CD4-positive, CD25-positive, alpha-beta regulatory T cell (primary cell): ENCODE measurements at regions not wholly inside any gene's neighbourhood (a gene's known extent, or its start where the extent isn't known, plus 50 kb on each side); places are given as distances from the start of the nearest gene placed in this dataset.
"Not testable (repeated sequence)": the region's sequence is repeated elsewhere in the genome, so short reads cannot be mapped to it uniquely, and the experiment has no call there.

Experiments used
- ATAC-seq, 2 donors: fragments of 150-1000 bp; cut with Tn5 transposase; one replicate each; pipeline ENCODE4 v1.10.0; 2021; ENCODE audit warnings: low read depth in 2 of 2, moderate number of reproducible peaks in 2 of 2, moderate library complexity in 1 of 2
- DNase-seq, 3 donors: peaks; one replicate each; pipeline versions ENCODE4 v3.0.0 to v3.0.0-alpha.2; 2012 to 2022; ENCODE audit warnings: mixed read lengths in 1 of 3
- H3K27ac ChIP-seq: one replicate; pipeline ENCODE4 v1.7.0; 2013; ENCODE audit warnings: mild to moderate bottlenecking, low read length; ENCODE audit not compliant: insufficient read depth, poor library complexity, severe bottlenecking
- H3K27me3 ChIP-seq: one replicate; pipeline ENCODE4 v1.7.0; 2013; ENCODE audit warnings: low read length; ENCODE audit not compliant: control insufficient read depth, insufficient read depth
- H3K36me3 ChIP-seq: one replicate; pipeline ENCODE4 v1.7.0; 2013; ENCODE audit warnings: mild to moderate bottlenecking, low read length, moderate library complexity; ENCODE audit not compliant: control insufficient read depth, insufficient read depth
- H3K4me1 ChIP-seq: 2 replicates; pipeline ENCODE4 v1.7.0; 2013; ENCODE audit warnings: mild to moderate bottlenecking, low read length; ENCODE audit not compliant: insufficient read depth, control insufficient read depth, poor library complexity, severe bottlenecking
- H3K4me3 ChIP-seq: one replicate; pipeline ENCODE4 v1.7.0; 2013; ENCODE audit warnings: low read depth, mild to moderate bottlenecking, low read length, moderate library complexity
- H3K9me3 ChIP-seq, 2 experiments: 1 replicate in 1 of 2; 2 replicates in 1 of 2; pipeline ENCODE4 v1.7.0; 2013; ENCODE audit warnings: low read length in 2 of 2, mild to moderate bottlenecking in 1 of 2, moderate library complexity in 1 of 2; ENCODE audit not compliant: control insufficient read depth in 2 of 2
- H3K27ac Mint-ChIP-seq, 3 donors: one replicate each; pipeline ENCODE4 v1.8.0; 2020 to 2022; ENCODE audit warnings: mild to moderate bottlenecking in 3 of 3, mixed read lengths in 3 of 3, moderate library complexity in 2 of 3
- H3K27me3 Mint-ChIP-seq: one replicate; pipeline ENCODE4 v1.8.0; 2022; ENCODE audit warnings: mild to moderate bottlenecking, mixed read lengths
- H3K36me3 Mint-ChIP-seq: one replicate; pipeline ENCODE4 v1.8.0; 2020; ENCODE audit warnings: mixed read lengths
- H3K4me1 Mint-ChIP-seq, 4 donors: one replicate each; pipeline ENCODE4 v1.8.0; 2020 to 2022; ENCODE audit warnings: mixed read lengths in 4 of 4, mild to moderate bottlenecking in 1 of 4
- H3K4me3 Mint-ChIP-seq, 4 donors: one replicate each; pipeline ENCODE4 v1.8.0; 2020 to 2022; ENCODE audit warnings: mild to moderate bottlenecking in 4 of 4, mixed read lengths in 4 of 4, moderate library complexity in 3 of 4
- H3K9me3 Mint-ChIP-seq, 7 donors: one replicate each; pipeline ENCODE4 v1.8.0; 2020 to 2022; ENCODE audit warnings: mixed read lengths in 7 of 7, mild to moderate bottlenecking in 3 of 7, moderate library complexity in 2 of 7

DNA sequence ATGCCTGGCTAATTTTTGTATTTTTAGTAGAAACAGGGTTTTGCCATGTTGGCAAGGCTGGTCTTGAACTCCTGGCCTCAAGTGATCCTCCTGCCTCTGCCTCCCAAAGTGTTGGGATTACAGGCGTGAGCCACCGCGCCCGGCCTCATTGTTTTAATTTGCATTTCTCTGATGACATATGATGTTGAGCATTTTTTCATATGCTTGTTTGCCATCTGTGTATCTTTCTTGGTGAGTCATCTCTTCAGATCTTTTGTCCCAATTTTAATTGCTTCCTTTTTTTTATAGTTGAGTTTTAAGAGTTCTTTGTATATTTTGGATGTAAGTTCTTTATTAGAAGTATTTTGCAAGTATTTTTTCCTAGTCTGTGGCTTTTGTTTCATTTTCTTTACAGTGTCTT, 117.6 kb downstream of the GNL3L start:
- not testable (repeated sequence) for H3K27ac Mint-ChIP-seq, H3K27me3 ChIP-seq, H3K27ac ChIP-seq, H3K4me1 Mint-ChIP-seq, H3K9me3 ChIP-seq, H3K4me3 Mint-ChIP-seq, ATAC-seq, H3K27me3 Mint-ChIP-seq, H3K36me3 Mint-ChIP-seq, H3K4me3 ChIP-seq, DNase-seq, H3K4me1 ChIP-seq, H3K36me3 ChIP-seq, H3K9me3 Mint-ChIP-seq

DNA sequence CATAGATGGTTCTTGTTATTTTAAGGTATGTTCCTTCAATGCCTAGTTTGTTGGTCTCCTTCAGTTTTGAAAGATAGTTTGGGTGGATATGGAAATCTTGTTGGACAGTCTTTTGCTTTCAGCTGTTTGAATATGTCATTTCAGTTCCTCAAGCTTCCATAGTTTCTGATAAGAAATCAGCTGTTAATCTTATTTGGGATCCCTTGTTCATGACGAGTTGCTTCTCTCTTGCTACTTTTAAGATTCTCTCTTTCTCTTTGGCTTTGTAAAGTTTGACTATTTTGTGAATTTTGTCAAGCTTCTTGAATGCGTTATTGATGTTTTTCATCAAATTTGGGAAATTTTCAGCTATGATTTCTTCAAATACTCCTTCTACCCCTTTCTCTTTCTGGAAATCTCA, 129.5 kb downstream of the GNL3L start:
- H3K4me1 ChIP-seq, result no peaks in the 10 kb centered on the region
- no peaks in the 10 kb centered on the region for H3K27me3 ChIP-seq
- ATAC-seq (no peak), DNase-seq (no peak)
- H3K4me3 Mint-ChIP-seq, result no peak overlapping the region
- H3K9me3 Mint-ChIP-seq, result peaks cover 0 to 14% (median 1%) of the 10 kb centered on the region in 7 donors
- no peaks in the 10 kb centered on the region for H3K27me3 Mint-ChIP-seq
- H3K4me1 Mint-ChIP-seq, result no peaks in the 10 kb centered on the region
- no peaks in the 10 kb centered on the region for H3K36me3 ChIP-seq
- no peak overlapping the region for H3K4me3 ChIP-seq
- no peak overlapping the region for H3K27ac Mint-ChIP-seq
- no peaks in the 10 kb centered on the region for H3K36me3 Mint-ChIP-seq
- no peak overlapping the region for H3K27ac ChIP-seq
- H3K9me3 ChIP-seq, result peaks cover 0 to 8% of the 10 kb centered on the region in 2 experiments

DNA sequence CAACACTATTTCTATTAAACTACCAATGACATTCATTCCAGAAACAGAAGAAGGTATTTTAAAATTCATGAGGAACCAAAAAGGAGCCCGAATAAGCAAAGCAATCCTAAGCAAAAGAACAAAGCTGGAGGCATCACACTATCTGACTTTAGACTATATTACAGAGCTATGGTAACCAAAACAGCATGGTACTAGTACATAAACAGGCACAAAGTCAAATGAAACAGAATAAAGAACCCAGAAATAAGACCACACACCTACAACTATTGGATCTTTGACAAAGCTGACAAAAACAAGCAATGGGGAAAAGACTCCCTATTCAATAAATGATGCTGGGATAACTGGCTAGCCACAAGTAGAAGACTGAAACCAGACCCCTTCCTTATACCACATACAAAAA, 122.3 kb downstream of the ITIH6 start:
- no peak for ATAC-seq
- no peak overlapping the region for H3K27ac ChIP-seq
- H3K4me3 Mint-ChIP-seq, result no peak overlapping the region
- H3K36me3 Mint-ChIP-seq, result peaks cover 3% of the 10 kb centered on the region
- peaks cover 0 to 40% (median 13%) of the 10 kb centered on the region in 7 donors for H3K9me3 Mint-ChIP-seq
- H3K27ac Mint-ChIP-seq, result no peak overlapping the region
- peaks cover 4% of the 10 kb centered on the region for H3K27me3 Mint-ChIP-seq
- no peaks in the 10 kb centered on the region for H3K27me3 ChIP-seq
- no peaks in the 10 kb centered on the region for H3K36me3 ChIP-seq
- DNase-seq, result no peak
- peaks cover 0 to 5% of the 10 kb centered on the region in 2 experiments for H3K9me3 ChIP-seq
- H3K4me1 Mint-ChIP-seq, result no peaks in the 10 kb centered on the region
- H3K4me1 ChIP-seq, result no peaks in the 10 kb centered on the region
- no peak overlapping the region for H3K4me3 ChIP-seq

DNA sequence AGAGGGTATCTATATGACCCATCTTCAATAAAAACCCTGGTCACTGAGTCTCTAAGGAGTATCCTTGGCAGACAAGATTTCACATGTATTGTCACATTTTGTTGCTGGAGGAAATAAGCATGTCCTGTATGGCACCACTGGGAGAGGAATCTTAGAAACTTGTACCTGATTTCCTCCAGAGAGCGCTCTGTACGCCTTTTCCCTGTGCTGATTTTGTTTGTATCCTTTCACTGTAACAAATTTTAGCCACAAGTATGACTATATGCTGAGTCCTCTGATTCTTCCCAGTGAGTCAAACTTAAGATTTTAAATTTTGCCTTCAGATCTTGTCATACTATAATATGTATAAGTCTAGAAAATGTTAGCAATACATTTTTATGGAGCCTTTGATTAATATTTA, 102.8 kb downstream of the ITIH6 start:
- ATAC-seq (no peak), DNase-seq (no peak)
- H3K27ac Mint-ChIP-seq, result no peak overlapping the region
- H3K4me1 ChIP-seq, result no peaks in the 10 kb centered on the region
- H3K9me3 ChIP-seq, result peaks cover 0 to 5% of the 10 kb centered on the region in 2 experiments
- H3K4me3 ChIP-seq, result no peak overlapping the region
- peaks cover 10% of the 10 kb centered on the region for H3K27me3 Mint-ChIP-seq
- H3K9me3 Mint-ChIP-seq, result peaks cover 0 to 7% (median 2%) of the 10 kb centered on the region in 7 donors
- H3K4me3 Mint-ChIP-seq, result no peak overlapping the region
- no peak overlapping the region for H3K27ac ChIP-seq
- H3K27me3 ChIP-seq, result no peaks in the 10 kb centered on the region
- no peaks in the 10 kb centered on the region for H3K36me3 Mint-ChIP-seq
- no peaks in the 10 kb centered on the region for H3K4me1 Mint-ChIP-seq
- H3K36me3 ChIP-seq, result no peaks in the 10 kb centered on the region

DNA sequence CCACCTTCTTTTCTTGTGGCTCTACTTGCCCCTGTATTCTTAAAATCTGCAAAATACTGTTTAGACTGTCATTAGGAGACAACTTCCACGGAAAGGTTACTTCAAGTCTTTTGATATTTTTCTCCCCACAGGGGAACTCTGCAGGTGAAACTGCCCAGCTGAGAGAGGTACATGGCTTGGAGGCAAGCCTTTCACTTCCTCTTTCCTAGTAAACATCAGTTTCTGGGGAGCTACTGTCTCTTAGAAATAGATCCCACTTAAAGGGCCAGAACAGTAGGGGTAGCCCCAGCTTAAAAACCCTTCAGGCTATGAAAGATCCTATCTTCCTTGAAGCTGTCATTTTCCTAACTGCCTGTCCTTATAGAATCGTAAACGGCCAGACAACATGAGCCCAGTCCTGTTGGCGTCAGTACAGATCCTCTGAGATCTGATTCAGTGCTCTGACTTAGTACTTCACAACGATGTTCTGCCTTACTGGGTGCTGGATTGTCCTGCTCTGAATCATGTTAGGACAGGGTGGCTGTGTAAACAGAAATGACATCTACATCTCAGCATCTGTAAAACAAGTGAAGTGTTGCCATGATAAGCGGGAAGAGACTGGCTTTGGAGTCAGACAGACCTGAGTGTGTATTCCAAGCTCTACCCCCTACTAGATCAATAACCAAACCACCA, 102.1 kb downstream of the ITIH6 start:
- H3K9me3 ChIP-seq, result peaks cover 0 to 3% of the 10 kb centered on the region in 2 experiments
- Mint-ChIP-seq H3K27ac (no peak overlapping the region), H3K36me3 (no peaks in the 10 kb centered on the region), H3K4me3 (no peak overlapping the region), H3K27me3 (peaks cover 7% of the 10 kb centered on the region), H3K4me1 (no peaks in the 10 kb centered on the region), H3K9me3 (peaks cover 0 to 6% (median 2%) of the 10 kb centered on the region in 7 donors)
- H3K27ac ChIP-seq, result no peak overlapping the region
- H3K4me1 ChIP-seq, result no peaks in the 10 kb centered on the region
- ATAC-seq (no peak), DNase-seq (no peak)
- H3K36me3 ChIP-seq, result no peaks in the 10 kb centered on the region
- no peaks in the 10 kb centered on the region for H3K27me3 ChIP-seq
- no peak overlapping the region for H3K4me3 ChIP-seq
